H1 (cell line): ENCODE measurements at regions not wholly inside any gene's neighbourhood (a gene's known extent, or its start where the extent isn't known, plus 50 kb on each side); places are given as distances from the start of the nearest gene placed in this dataset.

Source experiments
- CTCF ChIA-PET: fragments of 300-600 bp; sonication (Branson Sonifier 250); formaldehyde crosslinking; loops from one replicate; lab custom pipeline; 2021; ENCODE audit not compliant: partially characterized antibody; lab: Charles Lee
- POLR2A ChIA-PET: fragments of 300-600 bp; sonication (Branson Sonifier 250); formaldehyde crosslinking; loops from one replicate; lab custom pipeline; 2021; ENCODE audit warnings: inconsistent platforms; ENCODE audit not compliant: partially characterized antibody; lab: Charles Lee
- DNase-seq, 2 experiments: peaks; one replicate each; pipeline versions ENCODE4 v3.0.0 to v3.0.0-alpha.2; 2010 to 2022; ENCODE audit warnings: low spot score in 2 of 2, low read depth in 1 of 2, mixed read lengths in 1 of 2
- FAIRE-seq: peaks from 2 replicates; lab custom pipeline; 2011; peaks lifted over from hg19 to GRCh38; lab: Jason Lieb, UNC
- H2AFZ ChIP-seq: 2 replicates; pipeline ENCODE4 v1.8.1; 2012; ENCODE audit warnings: low read length, inconsistent platforms
- H2AK5ac ChIP-seq: 2 replicates; pipeline ENCODE4 v1.6.1; 2013; ENCODE audit warnings: low read depth, low read length
- H2BK120ac ChIP-seq: replicated peaks from 2 replicates; pipeline ENCODE3; 2013; ENCODE audit warnings: low read depth, low read length, inconsistent platforms
- H2BK12ac ChIP-seq: 2 replicates; pipeline ENCODE4 v1.6.1; 2013; ENCODE audit warnings: low read depth, low read length
- H2BK15ac ChIP-seq: 2 replicates; pipeline ENCODE4 v1.6.1; 2013; ENCODE audit warnings: low read length
- H2BK20ac ChIP-seq: 2 replicates; pipeline ENCODE4 v1.6.1; 2013; ENCODE audit warnings: low read length
- H2BK5ac ChIP-seq: 2 replicates; pipeline ENCODE4 v1.6.1; 2013; ENCODE audit warnings: low read depth, low read length
- H3K14ac ChIP-seq: 2 replicates; pipeline ENCODE4 v1.6.1; 2013; ENCODE audit warnings: inconsistent platforms; ENCODE audit not compliant: insufficient read length
- H3K18ac ChIP-seq: 2 replicates; pipeline ENCODE4 v1.6.1; 2013; ENCODE audit warnings: low read length; ENCODE audit errors: extremely low read depth
- H3K23ac ChIP-seq: 2 replicates; pipeline ENCODE4 v1.6.1; 2013; ENCODE audit warnings: inconsistent platforms; ENCODE audit not compliant: insufficient read length
- H3K23me2 ChIP-seq: 2 replicates; pipeline ENCODE4 v1.6.1; 2013; ENCODE audit warnings: low read depth, low read length
- H3K27ac ChIP-seq: 2 replicates; pipeline ENCODE4 v1.6.1; 2011; ENCODE audit warnings: low read depth, low read length, inconsistent platforms
- H3K27me3 ChIP-seq, 4 experiments: replicated peaks in 1 of 4; 1 replicate in 1 of 4; 2 replicates in 3 of 4; pipeline versions ENCODE4 v1.6.1 to v1.8.1; 2011 to 2013; ENCODE audit warnings: low read length in 3 of 4, mild to moderate bottlenecking in 3 of 4, inconsistent platforms in 2 of 4, mixed read lengths in 2 of 4, moderate library complexity in 1 of 4; ENCODE audit not compliant: control insufficient read depth in 3 of 4, insufficient read depth in 3 of 4; ENCODE audit errors: extremely low read depth in 1 of 4
- H3K36me3 ChIP-seq, 4 experiments: 2 replicates each; pipeline versions ENCODE4 v1.6.1 to v1.8.1; 2011 to 2013; ENCODE audit warnings: mild to moderate bottlenecking in 4 of 4, low read length in 3 of 4, moderate library complexity in 2 of 4, control low read depth in 1 of 4, inconsistent platforms in 1 of 4; ENCODE audit not compliant: insufficient read depth in 4 of 4, control insufficient read depth in 2 of 4
- H3K4ac ChIP-seq: replicated peaks from 2 replicates; pipeline ENCODE3; 2013; ENCODE audit warnings: low read length, low read depth, mixed read lengths, inconsistent platforms; ENCODE audit not compliant: insufficient read length
- H3K4me1 ChIP-seq, 4 experiments: replicated peaks in 1 of 4; 1 replicate in 1 of 4; 2 replicates in 3 of 4; pipeline versions ENCODE4 v1.6.1 to v1.8.1; 2011 to 2013; ENCODE audit warnings: low read length in 3 of 4, inconsistent platforms in 2 of 4, mixed read lengths in 1 of 4; ENCODE audit not compliant: insufficient read depth in 4 of 4, control insufficient read depth in 3 of 4
- H3K4me2 ChIP-seq, 2 experiments: 2 replicates each; pipeline versions ENCODE4 v1.6.1 to v1.8.1; 2011 to 2013; ENCODE audit warnings: low read depth in 2 of 2, low read length in 2 of 2, control low read depth in 1 of 2, inconsistent platforms in 1 of 2, mild to moderate bottlenecking in 1 of 2; ENCODE audit not compliant: insufficient read depth in 1 of 2
- H3K4me3 ChIP-seq, 4 experiments: fragments of 200-600, 300-600 bp in 1 of 4; sonication (generic), shearing (Covaris generic), sonication (Bioruptor Twin) in 1 of 4; 2 replicates each; pipeline versions ENCODE4 v1.5.1 to v1.8.1; 2011 to 2016; ENCODE audit warnings: low read length in 4 of 4, low read depth in 3 of 4, control low read depth in 2 of 4, inconsistent platforms in 2 of 4, mild to moderate bottlenecking in 2 of 4, mixed read lengths in 1 of 4, moderate library complexity in 1 of 4; ENCODE audit not compliant: insufficient read depth in 2 of 4; ENCODE audit errors: extremely low read depth in 1 of 4
- H3K56ac ChIP-seq: replicated peaks from 2 replicates; pipeline ENCODE3; 2013; ENCODE audit warnings: low read depth, mild to moderate bottlenecking, mixed read lengths, low read length, inconsistent platforms; ENCODE audit not compliant: insufficient read length
- H3K79me1 ChIP-seq: 2 replicates; pipeline ENCODE4 v1.6.1; 2013; ENCODE audit warnings: low read depth, low read length, control low read depth
- H3K79me2 ChIP-seq, 2 experiments: 2 replicates each; pipeline versions ENCODE4 v1.6.1 to v1.8.1; 2012 to 2013; ENCODE audit warnings: low read length in 2 of 2, mild to moderate bottlenecking in 2 of 2, inconsistent platforms in 1 of 2; ENCODE audit not compliant: insufficient read depth in 2 of 2, control insufficient read depth in 1 of 2
- H3K9ac ChIP-seq, 4 experiments: replicated peaks in 1 of 4; 1 replicate in 1 of 4; 2 replicates in 3 of 4; pipeline versions ENCODE4 v1.6.1 to v1.8.1; 2011 to 2013; ENCODE audit warnings: low read depth in 3 of 4, low read length in 3 of 4, control low read depth in 2 of 4, mild to moderate bottlenecking in 2 of 4, moderate library complexity in 2 of 4, inconsistent platforms in 1 of 4; ENCODE audit errors: extremely low read depth in 1 of 4
- H3K9me3 ChIP-seq, 2 experiments: 2 replicates each; pipeline versions ENCODE4 v1.6.1 to v1.8.1; 2012 to 2013; ENCODE audit warnings: mild to moderate bottlenecking in 2 of 2, moderate library complexity in 2 of 2, control low read depth in 1 of 2, inconsistent platforms in 1 of 2, low read depth in 1 of 2, low read length in 1 of 2, mixed read lengths in 1 of 2; ENCODE audit not compliant: insufficient read depth in 2 of 2
- H4K20me1 ChIP-seq, 2 experiments: replicated peaks in 1 of 2; 2 replicates each; pipeline versions ENCODE3 to v1.8.1; 2011 to 2013; ENCODE audit warnings: inconsistent platforms in 2 of 2, low read length in 2 of 2, mild to moderate bottlenecking in 1 of 2; ENCODE audit not compliant: insufficient read depth in 2 of 2, control insufficient read depth in 1 of 2
- H4K5ac ChIP-seq: 2 replicates; pipeline ENCODE4 v1.6.1; 2013; ENCODE audit warnings: low read length, low read depth, mixed read lengths, inconsistent platforms; ENCODE audit not compliant: insufficient read length
- H4K8ac ChIP-seq: 2 replicates; pipeline ENCODE4 v1.8.0; 2013; ENCODE audit warnings: mild to moderate bottlenecking, moderate library complexity, low read length, inconsistent platforms; ENCODE audit not compliant: insufficient read depth; ENCODE audit errors: extremely low read depth
- H4K91ac ChIP-seq: replicated peaks from 2 replicates; pipeline ENCODE3; 2013; ENCODE audit warnings: low read length, mixed read lengths, inconsistent platforms; ENCODE audit not compliant: insufficient read length
- BACH1 ChIP-seq: IDR thresholded peaks from 2 replicates; pipeline ENCODE4 v1.6.1; 2012; ENCODE audit warnings: low read length, improper control_type of control experiment
- CTBP2 ChIP-seq: IDR thresholded peaks from 2 replicates; pipeline ENCODE4 v1.7.0; 2011; ENCODE audit warnings: borderline replicate concordance, mild to moderate bottlenecking, moderate library complexity, mixed read lengths, low read length; ENCODE audit not compliant: insufficient read depth, insufficient read length
- FOSL1 ChIP-seq: IDR thresholded peaks from 2 replicates; pipeline ENCODE4 v1.6.1; 2011; ENCODE audit warnings: mild to moderate bottlenecking, low read depth, low read length, moderate library complexity; ENCODE audit not compliant: insufficient read depth
- GABPA ChIP-seq: IDR thresholded peaks from 2 replicates; pipeline ENCODE4 v1.6.1; 2011; ENCODE audit warnings: mild to moderate bottlenecking, low read length, moderate library complexity, borderline replicate concordance; ENCODE audit not compliant: insufficient read depth
- RAD21 ChIP-seq, 2 experiments: IDR thresholded peaks in 1 of 2; conservative IDR thresholded peaks in 1 of 2; 2 replicates each; pipeline ENCODE4 v1.6.1; 2011; ENCODE audit warnings: low read depth in 2 of 2, low read length in 2 of 2, improper control_type of control experiment in 1 of 2, inconsistent platforms in 1 of 2, mild to moderate bottlenecking in 1 of 2, moderate library complexity in 1 of 2
- RFX5 ChIP-seq: IDR thresholded peaks from 2 replicates; pipeline ENCODE4 v1.6.1; 2011; ENCODE audit warnings: low read depth, low read length, improper control_type of control experiment, borderline replicate concordance
- RNF2 ChIP-seq: fragments of 200-900, 300-1000 bp; sonication (generic); IDR thresholded peaks from 2 replicates; pipeline ENCODE4 v1.7.1; 2016; ENCODE audit warnings: borderline replicate concordance, low read depth, mild to moderate bottlenecking, antibody characterized with exemption, low read length; ENCODE audit not compliant: poor library complexity, severe bottlenecking; ENCODE audit errors: missing control alignments
- SAP30 ChIP-seq: fragments of 300-600 bp; sonication (generic); IDR thresholded peaks from 2 replicates; pipeline ENCODE4 v1.7.1; 2012; ENCODE audit warnings: low read length, moderate library complexity, mild to moderate bottlenecking, inconsistent platforms; ENCODE audit not compliant: insufficient read depth, insufficient replicate concordance
- SP4 ChIP-seq: IDR thresholded peaks from 2 replicates; pipeline ENCODE4 v1.6.1; 2012; ENCODE audit warnings: low read length, inconsistent platforms
- TAF7 ChIP-seq: optimal IDR thresholded peaks from 2 replicates; pipeline ENCODE3; 2011; ENCODE audit warnings: low read depth, mild to moderate bottlenecking, inconsistent platforms, low read length, moderate library complexity, borderline replicate concordance
- TCF12 ChIP-seq: IDR thresholded peaks from 2 replicates; pipeline ENCODE4 v1.6.1; 2011; ENCODE audit warnings: low read depth, mild to moderate bottlenecking, low read length
- WGBS, 2 experiments: shearing (Covaris generic) in 1 of 2; methylation state at CpG; one replicate each; pipeline versions ENCODE4 v1.1.6 to v1.1.7; 2013 to 2015; ENCODE audit warnings: low lambda C conversion rate in 2 of 2, mixed read lengths in 2 of 2, inconsistent platforms in 1 of 2, low coverage in 1 of 2, missing lambda C conversion rate in 1 of 2; ENCODE audit not compliant: insufficient replicate concordance in 2 of 2, insufficient coverage in 1 of 2, insufficient read length in 1 of 2; ENCODE audit errors: extremely low coverage in 1 of 2, missing lambda C conversion rate in 1 of 2; 5-methylcytosine and 5-hydroxymethylcytosine counted together
- TF ChIP-seq, protein P1 (sequence below): IDR thresholded peaks from 2 replicates; pipeline ENCODE4 v1.6.1; 2011; ENCODE audit warnings: low read length, improper control_type of control experiment

DNA sequence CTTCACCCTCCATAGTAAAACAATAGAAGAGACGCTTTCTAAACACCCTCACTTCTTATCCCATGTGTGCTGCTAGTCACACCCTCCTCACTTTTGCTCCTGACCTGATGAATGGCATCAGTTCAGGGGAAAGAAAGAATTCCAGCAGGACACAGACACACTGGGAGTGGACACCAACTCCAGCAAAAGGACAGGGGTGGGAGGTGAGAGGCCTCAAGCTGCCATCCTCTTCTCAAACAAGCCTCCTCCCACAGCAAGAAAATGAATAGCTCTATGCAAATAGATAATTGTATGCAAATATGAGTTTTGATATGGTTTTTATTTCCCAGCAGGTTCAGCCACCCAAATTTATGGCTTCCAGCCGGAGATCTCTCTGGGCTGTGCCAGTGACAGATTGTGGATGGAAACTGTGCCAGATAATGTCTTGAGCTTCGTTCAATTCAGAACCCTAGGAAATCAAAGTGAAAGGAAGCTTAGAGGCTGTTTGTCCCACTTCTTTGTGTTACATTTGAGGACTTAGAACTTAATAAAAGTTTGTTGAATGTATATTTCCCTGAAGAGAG lies 209.3 kb upstream of the PPP2R3A start:
- ChIA-PET POLR2A (no interaction called here), CTCF (interaction anchor here (0.7 to 0.8 kb wide), 2 partner anchors 19 to 529 kb away, joined by 3 read pairs; no protein-coding TSS in a partner anchor)
- TF ChIP-seq TCF12 (no peak), FOSL1 (no peak), GABPA (no peak), SP4 (no peak), RNF2 (no peak), SAP30 (no peak), RAD21 (IDR thresholded peaks at IDR 0.05 in 1 of 2, conservative IDR thresholded peaks at IDR 0.05 in 1 of 2; ENCODE audit: low read depth in 2 of 2, low read length in 2 of 2) (no peak), RFX5 (no peak), TAF7 (no peak), BACH1 (no peak), CTBP2 (no peak)
- TF ChIP-seq, protein P1, sequence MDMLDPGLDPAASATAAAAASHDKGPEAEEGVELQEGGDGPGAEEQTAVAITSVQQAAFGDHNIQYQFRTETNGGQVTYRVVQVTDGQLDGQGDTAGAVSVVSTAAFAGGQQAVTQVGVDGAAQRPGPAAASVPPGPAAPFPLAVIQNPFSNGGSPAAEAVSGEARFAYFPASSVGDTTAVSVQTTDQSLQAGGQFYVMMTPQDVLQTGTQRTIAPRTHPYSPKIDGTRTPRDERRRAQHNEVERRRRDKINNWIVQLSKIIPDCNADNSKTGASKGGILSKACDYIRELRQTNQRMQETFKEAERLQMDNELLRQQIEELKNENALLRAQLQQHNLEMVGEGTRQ = no peak

More for the DNA sequence above, 209.3 kb upstream of the PPP2R3A start:
- Histone ChIP-seq H3K23ac (no peak overlapping the region), H4K5ac (no peak overlapping the region), H3K18ac (no peak overlapping the region), H2AFZ (no peak overlapping the region), H3K4me1 (no peaks in the 10 kb centered on the region), H4K20me1 (no peaks in the 10 kb centered on the region), H3K14ac (no peak overlapping the region), H3K56ac (no peak overlapping the region), H3K9ac (no peak overlapping the region), H3K79me1 (no peaks in the 10 kb centered on the region), H3K4ac (no peak overlapping the region), H2BK20ac (no peak overlapping the region), H2BK12ac (no peak overlapping the region), H4K8ac (no peak overlapping the region), H2BK15ac (no peak overlapping the region), H3K79me2 (no peaks in the 10 kb centered on the region), H2BK5ac (no peak overlapping the region), H3K4me3 (no peak overlapping the region), H3K27ac (no peak overlapping the region), H2AK5ac (no peak overlapping the region), H3K4me2 (no peak overlapping the region), H4K91ac (no peak overlapping the region), H3K9me3 (no peaks in the 10 kb centered on the region), H3K27me3 (no peaks in the 10 kb centered on the region), H3K23me2 (no peaks in the 10 kb centered on the region), H3K36me3 (no peaks in the 10 kb centered on the region), H2BK120ac (no peak overlapping the region)
- WGBS, 2 experiments = 87% methylated on average over 3 of the region's 3 CpGs; no CpG with 5 or more reads in 1 of the 2 experiments
- FAIRE-seq = no peak
- no peak for DNase-seq
